OCI-LY3 (cell line): ENCODE measurements at regions not wholly inside any gene's neighbourhood (a gene's known extent, or its start where the extent isn't known, plus 50 kb on each side); places are given as distances from the start of the nearest gene placed in this dataset.

Experiments used
- CTCF ChIP-seq: fragments of 200-600, 300-600 bp; sonication (generic); IDR thresholded peaks from 2 replicates; pipeline ENCODE4 v1.5.1; 2014; ENCODE audit warnings: antibody characterized with exemption, low read length, low read depth
- EZH2phosphoT487 ChIP-seq: fragments of 200-600 bp; shearing (Covaris generic); IDR thresholded peaks from 2 replicates; pipeline ENCODE4 v1.6.1; 2018; ENCODE audit warnings: antibody characterized with exemption, mixed run types, low read depth

GRCh38 chr12:67088401-67089118 is 180.6 kb upstream of the CAND1 start:
- no peak for TF ChIP-seq CTCF
- no peak for TF ChIP-seq EZH2phosphoT487
